HG02938 (cell line): ENCODE measurements at regions not wholly inside any gene's neighbourhood (a gene's known extent, or its start where the extent isn't known, plus 50 kb on each side); places are given as distances from the start of the nearest gene placed in this dataset.
"Not testable (repeated sequence)": the region's sequence is repeated elsewhere in the genome, so short reads cannot be mapped to it uniquely, and the experiment has no call there.

ENCODE experiments used
- ATAC-seq: cut with Tn5 transposase; IDR thresholded peaks from one replicate; pipeline ENCODE4 v1.9.1; 2021; ENCODE audit warnings: mild to moderate bottlenecking, moderate library complexity; ENCODE audit not compliant: unreplicated experiment

DNA sequence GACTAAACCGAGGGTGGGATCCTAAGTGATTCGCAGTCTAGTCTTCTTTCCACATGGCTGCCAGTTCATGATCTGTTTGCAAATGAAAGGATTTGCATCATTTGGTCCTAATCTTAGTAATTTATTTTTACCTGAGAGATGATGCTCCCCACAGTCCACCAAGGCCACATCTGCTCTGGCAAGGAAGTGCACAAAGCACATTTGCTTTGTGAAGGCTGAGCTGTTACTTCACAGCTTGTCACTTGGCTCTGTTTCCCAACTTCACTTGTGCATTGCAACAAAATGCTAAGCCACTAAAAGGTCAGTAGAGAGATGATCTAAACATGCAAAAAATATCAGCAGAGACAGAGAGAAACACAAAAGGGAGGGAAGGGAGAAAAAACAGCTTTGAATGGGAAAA is 128.5 kb upstream of the VLDLR start:
- ATAC-seq = no peak

- ATAC-seq = no peak
Measured at GRCh38 chr9:2493529-2493928, 128.1 kb upstream of the VLDLR start.

DNA sequence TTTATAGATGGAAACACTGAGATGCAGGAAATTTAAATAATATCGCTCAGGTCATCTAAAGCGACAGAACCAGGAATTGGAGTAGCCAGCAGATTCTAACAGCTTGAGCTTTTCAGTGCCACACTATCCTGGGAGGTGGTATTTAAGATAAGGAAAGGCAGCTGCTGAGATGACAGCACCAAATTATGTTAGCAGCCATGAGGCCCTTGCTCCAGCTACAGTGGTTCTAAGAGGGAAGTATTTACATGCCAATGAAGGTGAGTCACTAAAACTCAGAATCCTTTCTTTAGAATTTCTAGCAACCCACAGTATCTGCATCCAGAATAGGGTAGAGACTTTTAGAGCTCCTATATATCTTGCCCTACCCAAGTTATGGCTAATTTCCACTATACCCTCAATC is 127.0 kb upstream of the VLDLR start:
- ATAC-seq = no peak

GRCh38 chr9:2495221-2496005 is 126.2 kb upstream of the VLDLR start:
- no peak for ATAC-seq

GRCh38 chr9:2496169-2496568 is 125.4 kb upstream of the VLDLR start:
- ATAC-seq = no peak

GRCh38 chr9:2496934-2497333 is 124.7 kb upstream of the VLDLR start:
- ATAC-seq = no peak

DNA sequence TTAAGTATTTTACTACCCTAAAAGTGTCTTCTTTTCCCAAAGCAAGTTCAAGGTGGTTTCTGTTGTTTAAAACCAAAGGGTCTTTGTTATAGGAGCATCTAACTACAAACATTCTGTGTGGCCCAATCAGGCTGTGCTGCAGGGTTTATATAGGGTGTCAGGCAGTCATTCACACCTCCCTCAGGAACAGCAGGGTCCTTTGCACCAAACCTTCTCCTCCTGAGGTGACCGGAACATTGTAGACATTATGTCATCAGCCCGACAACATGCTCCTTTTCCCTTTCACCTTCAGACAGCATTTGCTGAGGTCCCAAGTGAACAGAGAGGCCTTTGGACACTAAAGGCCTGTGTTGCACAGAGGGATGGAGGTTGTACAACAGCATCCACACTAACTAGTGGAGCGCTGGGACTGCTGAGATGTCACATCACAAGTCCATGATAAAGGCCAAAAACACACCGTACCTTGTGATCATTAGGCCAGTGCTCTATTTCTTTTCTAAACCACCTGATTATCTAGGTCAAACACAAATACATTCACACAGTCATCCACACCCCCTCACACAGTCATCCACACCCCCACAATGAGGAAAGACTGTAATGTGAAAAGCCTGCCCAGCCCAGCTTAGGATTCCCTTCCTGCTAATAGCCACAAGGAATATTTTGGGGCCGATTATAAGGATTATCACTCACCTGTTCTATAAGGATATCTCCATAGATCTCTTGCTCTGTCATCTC is 123.8 kb upstream of the VLDLR start:
- ATAC-seq = no peak

DNA sequence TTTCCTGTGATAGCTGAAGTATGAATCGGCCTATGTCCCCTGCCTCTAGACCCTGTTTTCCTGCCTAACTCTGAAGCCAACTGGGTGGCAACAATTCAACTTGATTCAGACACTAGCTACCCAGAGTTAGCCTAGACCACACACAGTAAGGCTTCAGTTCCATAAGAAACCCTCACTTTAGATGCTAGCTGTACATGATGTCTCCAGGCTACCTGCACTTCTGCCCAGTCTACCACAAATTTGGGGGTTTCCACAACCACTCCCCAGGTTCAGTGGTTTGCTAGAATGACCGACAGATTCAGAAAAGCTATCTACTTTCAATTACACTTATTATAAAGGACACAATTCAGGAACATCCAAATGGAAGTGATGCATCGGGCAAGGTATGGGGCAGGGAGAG is 119.4 kb upstream of the VLDLR start:
- no peak for ATAC-seq

DNA sequence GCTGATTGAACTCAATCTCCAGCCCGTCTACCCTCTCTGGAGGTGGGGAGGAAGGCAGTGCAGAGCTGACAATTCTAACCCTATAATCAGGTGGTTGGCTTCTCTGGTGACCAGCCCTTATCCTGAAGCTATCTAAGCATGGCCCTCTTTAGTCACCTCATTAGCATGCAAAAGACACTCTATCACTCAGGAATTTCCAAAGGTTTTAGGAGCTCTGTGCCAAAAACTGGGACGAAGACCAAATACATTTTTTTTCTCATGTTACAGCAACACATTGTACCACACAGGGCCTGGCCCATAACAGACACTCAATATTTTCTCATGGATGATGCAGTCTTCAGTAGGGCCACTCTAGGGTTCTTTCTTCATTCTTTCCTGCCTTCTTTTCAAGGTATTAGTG is 118.8 kb upstream of the VLDLR start:
- ATAC-seq = no peak

GRCh38 chr9:2506321-2506720 is 115.3 kb upstream of the VLDLR start:
- no peak for ATAC-seq

- no peak for ATAC-seq
Measured at GRCh38 chr9:2523591-2523990, 98.0 kb upstream of the VLDLR start.

- ATAC-seq = no peak
Measured at GRCh38 chr9:2524601-2525000, 97.0 kb upstream of the VLDLR start.

- ATAC-seq = no peak
Measured at GRCh38 chr9:2525147-2525546, 96.4 kb upstream of the VLDLR start.

DNA sequence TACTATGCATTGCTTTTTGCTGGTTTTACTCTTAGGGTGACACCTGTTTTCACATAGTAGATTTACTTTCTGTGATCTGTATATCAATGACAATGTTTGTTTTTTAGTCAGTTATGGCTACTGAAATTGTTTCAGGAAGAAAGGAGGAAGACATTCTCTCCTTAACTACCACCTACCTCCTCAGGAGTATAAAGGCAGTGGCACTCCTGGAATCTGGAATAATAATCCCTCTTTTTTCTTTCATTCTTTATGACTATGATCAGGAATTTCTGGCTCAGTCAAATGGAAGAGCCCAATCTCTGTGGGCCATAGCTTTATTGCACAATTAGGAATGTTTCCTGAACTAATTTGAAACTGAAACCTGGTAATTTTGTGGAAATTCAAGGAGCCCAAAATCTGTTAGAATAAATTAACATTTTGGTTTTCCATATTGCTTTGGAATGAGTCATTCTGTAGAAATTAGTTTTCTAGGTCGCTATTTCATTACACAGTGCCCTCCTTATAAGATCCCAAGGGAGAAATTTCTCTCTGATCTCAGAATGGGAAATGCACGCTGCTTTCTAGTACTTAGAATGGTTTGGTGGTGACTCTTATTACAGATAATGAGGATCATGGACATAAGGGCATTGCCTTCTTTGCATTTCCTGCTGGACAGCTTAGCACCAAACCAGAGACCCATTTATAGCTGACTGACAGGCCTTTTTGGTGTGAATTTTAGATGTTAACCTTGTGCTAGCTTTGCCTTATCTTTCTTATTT is 95.3 kb upstream of the VLDLR start:
- no peak for ATAC-seq

DNA sequence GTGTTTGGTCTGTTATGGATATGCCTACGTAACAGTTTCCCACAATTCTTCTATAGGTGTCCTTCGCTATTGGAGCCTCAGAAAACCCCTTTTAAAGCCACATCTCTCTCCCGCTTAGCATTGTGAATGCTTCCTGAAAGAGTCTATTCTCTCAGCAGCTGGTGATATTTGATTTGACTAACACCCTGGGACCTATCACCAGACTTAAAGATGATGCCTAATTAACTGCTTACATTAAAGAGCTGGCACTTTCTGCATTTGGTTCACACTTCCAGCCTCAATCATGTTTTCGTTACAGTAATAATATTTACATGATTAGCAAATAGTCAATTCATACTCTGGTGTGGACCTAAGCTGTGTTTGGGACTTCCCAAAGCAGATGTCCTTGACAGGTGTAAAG is 90.1 kb upstream of the VLDLR start:
- no peak for ATAC-seq

- no peak for ATAC-seq
Measured at GRCh38 chr9:2536511-2536910, 85.1 kb upstream of the VLDLR start.

DNA sequence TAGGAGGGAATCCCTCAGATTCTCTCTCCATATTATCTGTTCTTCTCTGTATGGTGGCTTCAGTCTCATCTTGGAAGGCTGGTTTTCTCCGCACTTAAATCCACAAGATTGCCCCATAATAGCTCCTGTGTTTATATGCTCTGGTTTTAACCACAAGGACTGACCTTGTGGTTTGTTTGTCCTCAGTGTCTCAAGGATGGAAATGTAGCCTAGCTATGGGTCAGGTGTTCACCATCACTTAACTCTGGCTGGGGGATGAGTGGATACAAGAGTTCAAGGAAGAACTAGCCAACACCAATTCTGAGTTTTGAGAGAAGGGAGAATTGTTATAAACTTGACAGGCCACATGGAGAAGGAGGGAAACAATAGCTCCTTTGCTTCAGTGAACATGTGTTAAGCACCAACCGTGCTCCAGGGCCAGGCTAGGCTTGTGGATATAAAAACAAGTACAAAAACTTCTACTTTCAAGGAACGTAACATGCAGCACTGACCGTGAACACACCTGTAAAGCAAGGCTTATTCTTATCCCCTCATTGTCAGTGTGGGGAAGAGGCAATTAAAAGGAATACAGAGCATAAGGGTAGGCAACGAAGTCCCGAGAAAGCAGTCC is 75.6 kb upstream of the VLDLR start:
- ATAC-seq = no peak

DNA sequence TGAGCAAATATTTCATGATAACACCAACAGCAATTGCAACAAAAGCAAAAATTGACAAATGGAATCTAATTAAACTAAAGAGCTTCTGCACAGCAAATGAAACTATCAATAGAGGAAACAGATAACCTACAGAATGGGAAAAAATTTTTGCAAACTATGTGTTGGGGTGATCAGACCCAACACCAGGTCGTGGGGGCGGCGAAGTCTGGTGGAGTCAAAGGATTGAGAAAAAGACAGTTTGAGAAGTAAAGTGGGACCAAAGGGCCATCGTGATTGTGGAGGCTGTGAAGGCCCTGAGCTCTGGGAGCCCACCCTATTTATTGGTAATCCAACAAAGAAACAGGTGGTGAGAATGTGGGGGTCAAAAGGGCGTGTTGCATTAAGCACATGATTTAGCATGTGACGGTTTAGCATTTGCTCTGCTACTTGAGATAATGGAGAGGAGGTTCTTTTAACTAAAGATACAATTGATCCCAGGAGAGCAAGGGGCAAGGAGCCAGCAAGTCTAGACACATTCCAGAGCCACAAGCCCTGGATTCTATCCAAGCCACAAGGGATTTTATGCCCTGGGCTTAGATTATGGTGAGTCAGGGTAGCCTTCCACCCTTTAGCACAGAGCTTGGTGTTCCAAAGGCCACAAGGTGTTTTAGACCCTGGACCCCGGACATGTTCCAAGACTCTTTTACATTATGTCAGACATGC is 65.5 kb upstream of the VLDLR start:
- not testable (repeated sequence) for ATAC-seq

GRCh38 chr9:2557693-2558092 is 63.9 kb upstream of the VLDLR start:
- no peak for ATAC-seq

DNA sequence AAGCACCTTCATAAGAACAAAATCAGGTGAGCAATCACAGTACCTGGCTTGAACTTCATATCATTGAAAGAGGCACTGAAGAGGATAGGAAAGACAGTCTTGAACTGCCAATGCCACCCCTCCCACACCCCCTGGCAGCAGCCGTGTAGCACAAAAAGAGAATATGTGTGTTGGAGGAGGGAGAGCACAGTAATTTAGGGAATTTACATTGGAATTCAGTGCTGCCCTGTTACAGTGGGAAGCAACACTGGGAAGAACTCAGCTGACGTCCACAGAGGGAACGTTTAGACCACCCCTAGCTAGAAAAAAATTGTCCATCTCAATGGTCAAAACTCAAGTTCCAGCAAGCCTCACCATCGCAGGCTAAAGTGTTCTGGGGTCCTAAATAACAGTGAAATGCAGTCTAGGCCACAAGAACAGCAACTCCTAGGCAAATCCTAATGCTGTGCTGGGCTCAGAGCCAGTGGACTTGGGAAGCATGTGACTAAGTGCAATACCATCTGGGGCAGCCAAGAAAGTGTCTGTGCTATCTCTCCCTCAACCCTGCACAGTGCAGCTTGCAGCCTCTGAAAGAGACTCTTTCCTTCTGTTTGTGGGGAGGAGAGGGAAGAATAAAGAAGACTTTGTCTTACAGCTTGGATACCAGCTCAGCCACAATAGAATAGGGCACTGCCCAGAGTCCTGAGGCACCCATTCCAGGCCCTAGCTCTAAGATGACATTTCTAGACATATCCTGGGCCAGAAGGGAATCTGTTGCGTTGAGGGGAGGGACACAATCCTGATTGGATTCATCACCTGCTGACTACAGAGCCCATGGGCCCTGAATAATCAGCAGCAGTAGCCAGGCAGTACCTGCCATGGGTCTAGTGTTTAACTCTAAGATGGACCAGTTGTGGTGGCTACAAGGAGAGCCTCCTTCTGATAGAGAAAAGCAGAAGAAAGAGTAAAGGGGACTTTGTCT is 62.1 kb upstream of the VLDLR start:
- ATAC-seq = no peak
